Spleen (tissue), 11 donors: ENCODE measurements at regions not wholly inside any gene's neighbourhood (a gene's known extent, or its start where the extent isn't known, plus 50 kb on each side); places are given as distances from the start of the nearest gene placed in this dataset.
"Not testable (repeated sequence)": the region's sequence is repeated elsewhere in the genome, so short reads cannot be mapped to it uniquely, and the experiment has no call there.

ENCODE experiments used
- DNase-seq: peaks from one replicate; pipeline ENCODE4 v3.0.0-alpha.2; 2020
- H3K27ac ChIP-seq, 8 donors: fragments of 200-600 bp; sonication (generic) in 7 of 8; 1 replicate in 4 of 8; 2 replicates in 4 of 8; pipeline versions ENCODE4 v1.5.0 to v1.8.0; 2016 to 2021; ENCODE audit warnings: inconsistent platforms in 4 of 8, mild to moderate bottlenecking in 4 of 8, moderate library complexity in 1 of 8
- H3K27me3 ChIP-seq, 7 donors: fragments of 200-600 bp; sonication (generic) in 6 of 7; replicated peaks in 1 of 7; 1 replicate in 4 of 7; 2 replicates in 3 of 7; pipeline versions ENCODE4 v1.5.0 to v1.8.0; 2016 to 2021; ENCODE audit warnings: inconsistent platforms in 3 of 7, mild to moderate bottlenecking in 1 of 7
- H3K36me3 ChIP-seq, 6 donors: fragments of 200-600 bp; sonication (generic) in 5 of 6; 1 replicate in 4 of 6; 2 replicates in 2 of 6; pipeline versions ENCODE4 v1.5.0 to v1.8.0; 2016 to 2021; ENCODE audit warnings: inconsistent platforms in 2 of 6
- H3K4me1 ChIP-seq, 6 donors: fragments of 200-600 bp; sonication (generic) in 5 of 6; 1 replicate in 3 of 6; 2 replicates in 3 of 6; pipeline versions ENCODE4 v1.5.0 to v1.8.0; 2016 to 2021; ENCODE audit warnings: inconsistent platforms in 3 of 6
- H3K4me3 ChIP-seq, 8 donors: fragments of 200-600 bp; sonication (generic) in 7 of 8; 1 replicate in 4 of 8; 2 replicates in 4 of 8; pipeline versions ENCODE4 v1.5.0 to v1.8.0; 2016 to 2021; ENCODE audit warnings: inconsistent platforms in 4 of 8, mild to moderate bottlenecking in 4 of 8, moderate library complexity in 2 of 8
- H3K9me3 ChIP-seq, 8 donors: fragments of 200-600 bp; sonication (generic) in 7 of 8; 1 replicate in 4 of 8; 2 replicates in 4 of 8; pipeline versions ENCODE4 v1.5.0 to v1.8.0; 2016 to 2021; ENCODE audit warnings: inconsistent platforms in 4 of 8
- CTCF ChIP-seq, 11 experiments: fragments of 200-600 bp in 7 of 11; fragments of 450-650 bp in 4 of 11; sonication (generic) in 4 of 11; IDR thresholded peaks in 8 of 11; conservative IDR thresholded peaks in 3 of 11; 1 replicate in 7 of 11; 2 replicates in 4 of 11; pipeline versions ENCODE4 v1.4.0 to v1.8.0; 2016 to 2021; ENCODE audit warnings: antibody characterized with exemption in 11 of 11, inconsistent platforms in 4 of 11, mild to moderate bottlenecking in 1 of 11
- POLR2A ChIP-seq, 3 donors: fragments of 450-650 bp; IDR thresholded peaks; one replicate each; pipeline ENCODE4 v1.5.1; 2017; ENCODE audit warnings: antibody characterized with exemption in 3 of 3, mild to moderate bottlenecking in 1 of 3
- POLR2AphosphoS5 ChIP-seq, 3 donors: sonication (generic); formaldehyde crosslinking; IDR thresholded peaks; one replicate each; pipeline ENCODE4 v1.5.1; 2017; ENCODE audit warnings: antibody characterized with exemption in 3 of 3
- WGBS, 5 donors: extraction: QIAGEN DNeasy Blood & Tissue Kit in 3 of 5; methylation state at CpG; one replicate each; pipeline versions ENCODE4 v1.1.5 to v1.1.7; 2013 to 2018; 5-methylcytosine and 5-hydroxymethylcytosine counted together
- intact Hi-C: fragments of 100-400 bp; cut with DNase I; formaldehyde crosslinking; loops from one replicate; pipeline ENCODE4 v1.15.0; 2023; ENCODE audit warnings: low total_unique reads
- donor health status: healthy with polysubstance abuse.
- donor health status: DM: no; HTN: no; CAD: no; lungs with moderate emphysema.
- donor health status: DM: no; HTN: no; CAD: no.
- donor health status: Bipolar disorder and iron deficiency.
- donor health status: healthy.
- donor health status: DM: no; HTN: no; CAD: no.
- donor health status: DM: yes; HTN: yes; CAD: no.

GRCh38 chr12:5173511-5174011 is 129.9 kb downstream of the KCNA5 start:
- peaks cover 0 to 4% (median 0%) of the 10 kb centered on the region in 8 donors for H3K9me3 ChIP-seq
- no peak overlapping the region for H3K4me3 ChIP-seq
- peaks cover 0 to 10% (median 0%) of the 10 kb centered on the region in 6 donors for H3K4me1 ChIP-seq
- H3K36me3 ChIP-seq, result no peaks in the 10 kb centered on the region
- DNase-seq, result no peak
- intact Hi-C loops, result no loop called here
- H3K27ac ChIP-seq, result no peak overlapping the region
- WGBS, 5 donors, result 74 to 85% (median 76%) methylated on average over 10 of the region's 10 CpGs
- no peak for TF ChIP-seq CTCF (IDR thresholded peaks at IDR 0.05 in 8 of 11, conservative IDR thresholded peaks at IDR 0.05 in 3 of 11)
- no peak for TF ChIP-seq POLR2AphosphoS5 (IDR thresholded peaks at IDR 0.05)
- TF ChIP-seq POLR2A (IDR thresholded peaks at IDR 0.05), result no peak
- peaks cover 0 to 35% (median 0%) of the 10 kb centered on the region in 7 donors for H3K27me3 ChIP-seq

GRCh38 chr12:5175415-5175814 is 131.7 kb downstream of the KCNA5 start:
- H3K27ac ChIP-seq, H3K4me3 ChIP-seq, H3K36me3 ChIP-seq, intact Hi-C loops, DNase-seq, H3K9me3 ChIP-seq: not testable (repeated sequence)
- Histone ChIP-seq H3K4me1 (peaks cover 0 to 10% (median 0%) of the 10 kb centered on the region in 6 donors), H3K27me3 (peaks cover 0 to 25% (median 0%) of the 10 kb centered on the region in 7 donors)
- WGBS, 5 donors, result 70 to 97% (median 90%) methylated on average over 2 of the region's 2 CpGs

GRCh38 chr12:5176036-5176435 is 132.4 kb downstream of the KCNA5 start:
- no peak for DNase-seq
- intact Hi-C loops, result no loop called here
- no peak overlapping the region for H3K4me3 ChIP-seq
- WGBS, 5 donors, result 90 to 100% (median 96%) methylated on average over 2 of the region's 2 CpGs
- H3K9me3 ChIP-seq, result peaks cover 0 to 4% (median 0%) of the 10 kb centered on the region in 8 donors
- no peak for TF ChIP-seq POLR2AphosphoS5 (IDR thresholded peaks at IDR 0.05)
- TF ChIP-seq POLR2A (IDR thresholded peaks at IDR 0.05), result no peak
- no peak for TF ChIP-seq CTCF (IDR thresholded peaks at IDR 0.05 in 8 of 11, conservative IDR thresholded peaks at IDR 0.05 in 3 of 11)
- peaks cover 0 to 21% (median 0%) of the 10 kb centered on the region in 7 donors for H3K27me3 ChIP-seq
- H3K4me1 ChIP-seq, result peaks cover 0 to 10% (median 0%) of the 10 kb centered on the region in 6 donors
- no peaks in the 10 kb centered on the region for H3K36me3 ChIP-seq
- H3K27ac ChIP-seq, result no peak overlapping the region

- no peak for DNase-seq
- intact Hi-C loops, result no loop called here
- TF ChIP-seq POLR2AphosphoS5 (IDR thresholded peaks at IDR 0.05), result no peak
- peaks cover 0 to 11% (median 0%) of the 10 kb centered on the region in 7 donors for H3K27me3 ChIP-seq
- peaks cover 0 to 8% (median 0%) of the 10 kb centered on the region in 6 donors for H3K4me1 ChIP-seq
- no peak overlapping the region for H3K27ac ChIP-seq
- H3K9me3 ChIP-seq, result peaks cover 0 to 4% (median 0%) of the 10 kb centered on the region in 8 donors
- H3K4me3 ChIP-seq, result no peak overlapping the region
- H3K36me3 ChIP-seq, result no peaks in the 10 kb centered on the region
- 49 to 75% (median 67%) methylated on average over 3 of the region's 3 CpGs for WGBS, 5 donors
These were observed 133.4 kb downstream of the KCNA5 start for GRCh38 chr12:5177096-5177495.

GRCh38 chr12:5177731-5178130 is 134.1 kb downstream of the KCNA5 start:
- intact Hi-C loops, result no loop called here
- Histone ChIP-seq H3K27me3 (peaks cover 0 to 9% (median 0%) of the 10 kb centered on the region in 7 donors), H3K36me3 (no peaks in the 10 kb centered on the region), H3K4me1 (peaks cover 0 to 6% (median 0%) of the 10 kb centered on the region in 6 donors), H3K27ac (no peak overlapping the region), H3K4me3 (no peak overlapping the region), H3K9me3 (peaks cover 0 to 4% (median 0%) of the 10 kb centered on the region in 8 donors)
- 91 to 98% (median 94%) methylated on average over 2 of the region's 2 CpGs for WGBS, 5 donors
- no peak for DNase-seq
- TF ChIP-seq CTCF (IDR thresholded peaks at IDR 0.05 in 8 of 11, conservative IDR thresholded peaks at IDR 0.05 in 3 of 11) (no peak), POLR2AphosphoS5 (IDR thresholded peaks at IDR 0.05) (no peak), POLR2A (IDR thresholded peaks at IDR 0.05) (no peak)
